ENCODE measurements at regions not wholly inside any gene's neighbourhood (a gene's known extent, or its start where the extent isn't known, plus 50 kb on each side); places are given as distances from the start of the nearest gene placed in this dataset.

DNA sequence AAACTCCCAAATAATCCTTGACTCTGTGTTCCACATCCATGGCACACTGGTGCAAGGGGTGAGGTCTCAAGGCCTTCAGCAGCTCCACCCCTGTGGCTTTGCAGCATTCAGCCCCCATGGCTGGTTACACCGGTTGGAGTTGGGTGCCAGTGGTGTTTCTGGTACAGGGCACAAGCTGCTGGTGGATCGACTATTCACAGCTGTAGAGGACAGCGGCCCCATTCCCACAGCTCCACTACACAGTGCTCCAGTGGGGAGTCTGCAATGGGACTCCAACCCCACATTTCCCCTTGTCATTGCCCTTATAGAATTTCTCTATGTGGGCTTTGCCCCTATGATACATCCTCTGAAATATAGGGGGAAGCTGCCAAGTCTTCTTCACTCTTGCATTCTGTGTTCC lies 64.3 kb upstream of the SGO1 start:
- TF ChIP-seq, protein P1, sequence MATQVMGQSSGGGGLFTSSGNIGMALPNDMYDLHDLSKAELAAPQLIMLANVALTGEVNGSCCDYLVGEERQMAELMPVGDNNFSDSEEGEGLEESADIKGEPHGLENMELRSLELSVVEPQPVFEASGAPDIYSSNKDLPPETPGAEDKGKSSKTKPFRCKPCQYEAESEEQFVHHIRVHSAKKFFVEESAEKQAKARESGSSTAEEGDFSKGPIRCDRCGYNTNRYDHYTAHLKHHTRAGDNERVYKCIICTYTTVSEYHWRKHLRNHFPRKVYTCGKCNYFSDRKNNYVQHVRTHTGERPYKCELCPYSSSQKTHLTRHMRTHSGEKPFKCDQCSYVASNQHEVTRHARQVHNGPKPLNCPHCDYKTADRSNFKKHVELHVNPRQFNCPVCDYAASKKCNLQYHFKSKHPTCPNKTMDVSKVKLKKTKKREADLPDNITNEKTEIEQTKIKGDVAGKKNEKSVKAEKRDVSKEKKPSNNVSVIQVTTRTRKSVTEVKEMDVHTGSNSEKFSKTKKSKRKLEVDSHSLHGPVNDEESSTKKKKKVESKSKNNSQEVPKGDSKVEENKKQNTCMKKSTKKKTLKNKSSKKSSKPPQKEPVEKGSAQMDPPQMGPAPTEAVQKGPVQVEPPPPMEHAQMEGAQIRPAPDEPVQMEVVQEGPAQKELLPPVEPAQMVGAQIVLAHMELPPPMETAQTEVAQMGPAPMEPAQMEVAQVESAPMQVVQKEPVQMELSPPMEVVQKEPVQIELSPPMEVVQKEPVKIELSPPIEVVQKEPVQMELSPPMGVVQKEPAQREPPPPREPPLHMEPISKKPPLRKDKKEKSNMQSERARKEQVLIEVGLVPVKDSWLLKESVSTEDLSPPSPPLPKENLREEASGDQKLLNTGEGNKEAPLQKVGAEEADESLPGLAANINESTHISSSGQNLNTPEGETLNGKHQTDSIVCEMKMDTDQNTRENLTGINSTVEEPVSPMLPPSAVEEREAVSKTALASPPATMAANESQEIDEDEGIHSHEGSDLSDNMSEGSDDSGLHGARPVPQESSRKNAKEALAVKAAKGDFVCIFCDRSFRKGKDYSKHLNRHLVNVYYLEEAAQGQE (IDR thresholded peaks at IDR 0.05; ENCODE audit: insufficient read depth in 1 of 2, low read depth in 2 of 2, low read length in 1 of 2), result no peak
- TF ChIP-seq, protein P2, sequence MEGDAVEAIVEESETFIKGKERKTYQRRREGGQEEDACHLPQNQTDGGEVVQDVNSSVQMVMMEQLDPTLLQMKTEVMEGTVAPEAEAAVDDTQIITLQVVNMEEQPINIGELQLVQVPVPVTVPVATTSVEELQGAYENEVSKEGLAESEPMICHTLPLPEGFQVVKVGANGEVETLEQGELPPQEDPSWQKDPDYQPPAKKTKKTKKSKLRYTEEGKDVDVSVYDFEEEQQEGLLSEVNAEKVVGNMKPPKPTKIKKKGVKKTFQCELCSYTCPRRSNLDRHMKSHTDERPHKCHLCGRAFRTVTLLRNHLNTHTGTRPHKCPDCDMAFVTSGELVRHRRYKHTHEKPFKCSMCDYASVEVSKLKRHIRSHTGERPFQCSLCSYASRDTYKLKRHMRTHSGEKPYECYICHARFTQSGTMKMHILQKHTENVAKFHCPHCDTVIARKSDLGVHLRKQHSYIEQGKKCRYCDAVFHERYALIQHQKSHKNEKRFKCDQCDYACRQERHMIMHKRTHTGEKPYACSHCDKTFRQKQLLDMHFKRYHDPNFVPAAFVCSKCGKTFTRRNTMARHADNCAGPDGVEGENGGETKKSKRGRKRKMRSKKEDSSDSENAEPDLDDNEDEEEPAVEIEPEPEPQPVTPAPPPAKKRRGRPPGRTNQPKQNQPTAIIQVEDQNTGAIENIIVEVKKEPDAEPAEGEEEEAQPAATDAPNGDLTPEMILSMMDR (IDR thresholded peaks at IDR 0.05), result no peak
- TF ChIP-seq POLR2AphosphoS5 (IDR thresholded peaks at IDR 0.05; ENCODE audit: low read depth, low read length), result no peak
- TF ChIP-seq SIN3A (IDR thresholded peaks at IDR 0.05; ENCODE audit: borderline replicate concordance, insufficient read depth, low read depth, low read length), result no peak

Data from Panc1 (cell line).